ENCODE measurements at regions not wholly inside any gene's neighbourhood (a gene's known extent, or its start where the extent isn't known, plus 50 kb on each side); places are given as distances from the start of the nearest gene placed in this dataset.

DNA sequence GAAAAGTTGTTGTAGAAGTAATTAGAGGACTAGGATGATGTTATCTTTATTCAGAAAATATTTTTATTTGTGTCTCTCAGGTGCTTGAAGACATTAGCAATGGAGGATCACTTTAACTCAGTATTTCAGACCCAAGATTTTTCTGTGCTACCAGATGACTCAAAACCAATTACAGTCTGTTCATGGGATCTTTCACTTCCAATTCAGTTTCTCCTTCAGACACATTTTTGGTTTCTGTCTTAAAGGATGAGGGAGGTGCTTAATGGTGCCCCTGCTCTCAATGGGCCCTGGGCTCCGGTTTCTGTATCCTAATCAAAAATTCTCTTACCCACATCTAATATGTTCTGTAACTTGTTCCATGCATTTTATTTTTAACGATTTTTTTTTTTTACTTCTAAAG is 53.7 kb upstream of the HDAC4 start:
- no peaks in the 10 kb centered on the region for H3K27me3 ChIP-seq (ENCODE audit: control insufficient read depth in 2 of 2, insufficient read depth in 1 of 2, low read length in 1 of 2)
- H3K36me3 ChIP-seq (ENCODE audit: control insufficient read depth in 2 of 2, insufficient read depth in 2 of 2, low read length in 1 of 2) = no peaks in the 10 kb centered on the region
- WGBS = 90% methylated on average over 2 of the region's 2 CpGs
- H3K9me3 ChIP-seq (ENCODE audit: control insufficient read depth in 2 of 2, insufficient read depth in 1 of 2, low read length in 1 of 2) = peaks cover 0 to 4% of the 10 kb centered on the region in 2 donors
- no peak overlapping the region for H3K27ac ChIP-seq (ENCODE audit: low read depth in 1 of 2, low read length in 1 of 2)
- H3K4me1 ChIP-seq (ENCODE audit: control insufficient read depth in 2 of 2, insufficient read depth in 2 of 2, low read length in 2 of 2) = peaks cover 0 to 5% of the 10 kb centered on the region in 2 donors
- H3K4me3 ChIP-seq (ENCODE audit: low read length in 2 of 2) = no peak overlapping the region
- no peak for DNase-seq (ENCODE audit: low read depth in 6 of 9, low spot score in 9 of 9)
